ENCODE measurements at regions not wholly inside any gene's neighbourhood (a gene's known extent, or its start where the extent isn't known, plus 50 kb on each side); places are given as distances from the start of the nearest gene placed in this dataset.

GRCh38 chr18:24559526-24559925 is 99.1 kb downstream of the HRH4 start:
- DNase-seq (ENCODE audit: insufficient read length, low spot score) (no peak), FAIRE-seq (no peak)
- no peak for TF ChIP-seq TAF1 (IDR thresholded peaks at IDR 0.05; ENCODE audit: low read depth, low read length)
- TF ChIP-seq POLR2A (IDR thresholded peaks at IDR 0.05; ENCODE audit: low read depth, low read length), result no peak
- TF ChIP-seq POLR2AphosphoS5 (IDR thresholded peaks at IDR 0.05; ENCODE audit: low read depth, low read length), result no peak
- no peak for TF ChIP-seq PAX5 (IDR thresholded peaks at IDR 0.05; ENCODE audit: insufficient read depth, low read length, severe bottlenecking)
- no peak for TF ChIP-seq SPI1 (IDR thresholded peaks at IDR 0.05; ENCODE audit: low read depth, low read length)
- no peak for TF ChIP-seq POU2F2 (IDR thresholded peaks at IDR 0.05; ENCODE audit: low read depth, low read length)

- FAIRE-seq (no peak), DNase-seq (ENCODE audit: insufficient read length, low spot score) (no peak)
These were observed 100.1 kb downstream of the HRH4 start for GRCh38 chr18:24560511-24560981.

GRCh38 chr18:24561369-24561965 is 101.0 kb downstream of the HRH4 start:
- FAIRE-seq, result no peak
- TF ChIP-seq POLR2AphosphoS5 (IDR thresholded peaks at IDR 0.05; ENCODE audit: low read depth, low read length) (no peak), SPI1 (IDR thresholded peaks at IDR 0.05; ENCODE audit: low read depth, low read length) (no peak), POU2F2 (IDR thresholded peaks at IDR 0.05; ENCODE audit: low read depth, low read length) (no peak), TAF1 (IDR thresholded peaks at IDR 0.05; ENCODE audit: low read depth, low read length) (no peak), POLR2A (IDR thresholded peaks at IDR 0.05; ENCODE audit: low read depth, low read length) (no peak), PAX5 (IDR thresholded peaks at IDR 0.05; ENCODE audit: insufficient read depth, low read length, severe bottlenecking) (no peak)
- no peak for DNase-seq (ENCODE audit: insufficient read length, low spot score)

More at GRCh38 chr18:24560511-24560981, 100.1 kb downstream of the HRH4 start:
- TF ChIP-seq PAX5 (IDR thresholded peaks at IDR 0.05; ENCODE audit: insufficient read depth, low read length, severe bottlenecking) (no peak), POU2F2 (IDR thresholded peaks at IDR 0.05; ENCODE audit: low read depth, low read length) (no peak), SPI1 (IDR thresholded peaks at IDR 0.05; ENCODE audit: low read depth, low read length) (no peak), POLR2AphosphoS5 (IDR thresholded peaks at IDR 0.05; ENCODE audit: low read depth, low read length) (no peak), POLR2A (IDR thresholded peaks at IDR 0.05; ENCODE audit: low read depth, low read length) (no peak), TAF1 (IDR thresholded peaks at IDR 0.05; ENCODE audit: low read depth, low read length) (no peak)

GRCh38 chr18:24567199-24567598 is 106.8 kb downstream of the HRH4 start:
- DNase-seq (ENCODE audit: insufficient read length, low spot score), result no peak
- TF ChIP-seq POLR2AphosphoS5 (IDR thresholded peaks at IDR 0.05; ENCODE audit: low read depth, low read length) (no peak), TAF1 (IDR thresholded peaks at IDR 0.05; ENCODE audit: low read depth, low read length) (no peak), PAX5 (IDR thresholded peaks at IDR 0.05; ENCODE audit: insufficient read depth, low read length, severe bottlenecking) (no peak), SPI1 (IDR thresholded peaks at IDR 0.05; ENCODE audit: low read depth, low read length) (no peak), POU2F2 (IDR thresholded peaks at IDR 0.05; ENCODE audit: low read depth, low read length) (no peak), POLR2A (IDR thresholded peaks at IDR 0.05; ENCODE audit: low read depth, low read length) (no peak)
- no peak for FAIRE-seq

- TF ChIP-seq SPI1 (IDR thresholded peaks at IDR 0.05; ENCODE audit: low read depth, low read length) (no peak), TAF1 (IDR thresholded peaks at IDR 0.05; ENCODE audit: low read depth, low read length) (no peak), POLR2A (IDR thresholded peaks at IDR 0.05; ENCODE audit: low read depth, low read length) (no peak), PAX5 (IDR thresholded peaks at IDR 0.05; ENCODE audit: insufficient read depth, low read length, severe bottlenecking) (no peak), POU2F2 (IDR thresholded peaks at IDR 0.05; ENCODE audit: low read depth, low read length) (no peak), POLR2AphosphoS5 (IDR thresholded peaks at IDR 0.05; ENCODE audit: low read depth, low read length) (no peak)
- no peak for DNase-seq (ENCODE audit: insufficient read length, low spot score)
- no peak for FAIRE-seq
These were observed 110.3 kb downstream of the HRH4 start for GRCh38 chr18:24570716-24571115.

- FAIRE-seq, result no peak
- no peak for DNase-seq (ENCODE audit: insufficient read length, low spot score)
- TF ChIP-seq POLR2A (IDR thresholded peaks at IDR 0.05; ENCODE audit: low read depth, low read length) (no peak), PAX5 (IDR thresholded peaks at IDR 0.05; ENCODE audit: insufficient read depth, low read length, severe bottlenecking) (no peak), POLR2AphosphoS5 (IDR thresholded peaks at IDR 0.05; ENCODE audit: low read depth, low read length) (no peak), TAF1 (IDR thresholded peaks at IDR 0.05; ENCODE audit: low read depth, low read length) (no peak)
These were observed 122.3 kb downstream of the HRH4 start for GRCh38 chr18:24582771-24583170.

GRCh38 chr18:24584205-24584604 is 123.8 kb downstream of the HRH4 start:
- TF ChIP-seq TAF1 (IDR thresholded peaks at IDR 0.05; ENCODE audit: low read depth, low read length) (no peak), POLR2AphosphoS5 (IDR thresholded peaks at IDR 0.05; ENCODE audit: low read depth, low read length) (no peak), POU2F2 (IDR thresholded peaks at IDR 0.05; ENCODE audit: low read depth, low read length) (no peak), SPI1 (IDR thresholded peaks at IDR 0.05; ENCODE audit: low read depth, low read length) (no peak), POLR2A (IDR thresholded peaks at IDR 0.05; ENCODE audit: low read depth, low read length) (no peak), PAX5 (IDR thresholded peaks at IDR 0.05; ENCODE audit: insufficient read depth, low read length, severe bottlenecking) (no peak)
- FAIRE-seq (no peak), DNase-seq (ENCODE audit: insufficient read length, low spot score) (no peak)

- DNase-seq (ENCODE audit: insufficient read length, low spot score) (no peak), FAIRE-seq (no peak)
- TF ChIP-seq TAF1 (IDR thresholded peaks at IDR 0.05; ENCODE audit: low read depth, low read length), result no peak
- no peak for TF ChIP-seq POLR2A (IDR thresholded peaks at IDR 0.05; ENCODE audit: low read depth, low read length)
- no peak for TF ChIP-seq POLR2AphosphoS5 (IDR thresholded peaks at IDR 0.05; ENCODE audit: low read depth, low read length)
- no peak for TF ChIP-seq SPI1 (IDR thresholded peaks at IDR 0.05; ENCODE audit: low read depth, low read length)
- no peak for TF ChIP-seq PAX5 (IDR thresholded peaks at IDR 0.05; ENCODE audit: insufficient read depth, low read length, severe bottlenecking)
- TF ChIP-seq POU2F2 (IDR thresholded peaks at IDR 0.05; ENCODE audit: low read depth, low read length), result no peak
These were observed 124.4 kb downstream of the HRH4 start for GRCh38 chr18:24584813-24585212.

GRCh38 chr18:24585996-24586566 is 125.6 kb downstream of the HRH4 start:
- no peak for TF ChIP-seq POLR2AphosphoS5 (IDR thresholded peaks at IDR 0.05; ENCODE audit: low read depth, low read length)
- TF ChIP-seq POU2F2 (IDR thresholded peaks at IDR 0.05; ENCODE audit: low read depth, low read length), result no peak
- no peak for TF ChIP-seq TAF1 (IDR thresholded peaks at IDR 0.05; ENCODE audit: low read depth, low read length)
- no peak for TF ChIP-seq PAX5 (IDR thresholded peaks at IDR 0.05; ENCODE audit: insufficient read depth, low read length, severe bottlenecking)
- no peak for TF ChIP-seq POLR2A (IDR thresholded peaks at IDR 0.05; ENCODE audit: low read depth, low read length)
- no peak for TF ChIP-seq SPI1 (IDR thresholded peaks at IDR 0.05; ENCODE audit: low read depth, low read length)
- DNase-seq (ENCODE audit: insufficient read length, low spot score) (no peak), FAIRE-seq (no peak)
